Activated naive CD8-positive, alpha-beta T cell treated with anti-CD3 and anti-CD28 coated beads for 36 hours (primary cell): ENCODE measurements at regions not wholly inside any gene's neighbourhood (a gene's known extent, or its start where the extent isn't known, plus 50 kb on each side); places are given as distances from the start of the nearest gene placed in this dataset.

Experiments used
- DNase-seq: peaks from one replicate; pipeline ENCODE4 v3.0.0; 2021
- H3K27ac Mint-ChIP-seq: one replicate; pipeline ENCODE4 v1.8.0; 2022; ENCODE audit warnings: mild to moderate bottlenecking, moderate library complexity, mixed read lengths
- H3K27me3 Mint-ChIP-seq: one replicate; pipeline ENCODE4 v1.8.0; 2022; ENCODE audit warnings: mild to moderate bottlenecking, mixed read lengths
- H3K36me3 Mint-ChIP-seq: one replicate; pipeline ENCODE4 v1.8.0; 2021; ENCODE audit warnings: mild to moderate bottlenecking, mixed read lengths
- H3K4me1 Mint-ChIP-seq: one replicate; pipeline ENCODE4 v1.8.0; 2021; ENCODE audit warnings: mixed read lengths
- H3K4me3 Mint-ChIP-seq: one replicate; pipeline ENCODE4 v1.8.0; 2022; ENCODE audit warnings: mild to moderate bottlenecking, moderate library complexity, mixed read lengths
- H3K9me3 Mint-ChIP-seq: one replicate; pipeline ENCODE4 v1.8.0; 2022; ENCODE audit warnings: mixed read lengths

- no peaks in the 10 kb centered on the region for H3K4me1 Mint-ChIP-seq
- no peak overlapping the region for H3K27ac Mint-ChIP-seq
- H3K36me3 Mint-ChIP-seq, result no peaks in the 10 kb centered on the region
- H3K4me3 Mint-ChIP-seq, result no peak overlapping the region
- no peaks in the 10 kb centered on the region for H3K9me3 Mint-ChIP-seq
- no peak for DNase-seq
- H3K27me3 Mint-ChIP-seq, result no peaks in the 10 kb centered on the region
Measured at GRCh38 chr4:12958436-12958835, 525.7 kb downstream of the RAB28 start.

- Mint-ChIP-seq H3K27ac (no peak overlapping the region), H3K4me3 (no peak overlapping the region), H3K4me1 (no peaks in the 10 kb centered on the region), H3K9me3 (no peaks in the 10 kb centered on the region), H3K36me3 (no peaks in the 10 kb centered on the region), H3K27me3 (no peaks in the 10 kb centered on the region)
- DNase-seq, result no peak
Measured at GRCh38 chr4:12957108-12957507, 527.0 kb downstream of the RAB28 start.

GRCh38 chr4:12956026-12956425 is 528.1 kb downstream of the RAB28 start:
- Mint-ChIP-seq H3K27ac (no peak overlapping the region), H3K36me3 (no peaks in the 10 kb centered on the region), H3K27me3 (no peaks in the 10 kb centered on the region), H3K4me1 (no peaks in the 10 kb centered on the region), H3K4me3 (no peak overlapping the region), H3K9me3 (no peaks in the 10 kb centered on the region)
- DNase-seq, result no peak

- H3K4me3 Mint-ChIP-seq, result no peak overlapping the region
- H3K4me1 Mint-ChIP-seq, result no peaks in the 10 kb centered on the region
- no peak for DNase-seq
- no peaks in the 10 kb centered on the region for H3K36me3 Mint-ChIP-seq
- H3K27me3 Mint-ChIP-seq, result no peaks in the 10 kb centered on the region
- H3K27ac Mint-ChIP-seq, result no peak overlapping the region
- no peaks in the 10 kb centered on the region for H3K9me3 Mint-ChIP-seq
Measured at GRCh38 chr4:12949719-12950490, 534.2 kb downstream of the RAB28 start.

GRCh38 chr4:12943069-12943468 is 541.1 kb downstream of the RAB28 start:
- Mint-ChIP-seq H3K27me3 (no peaks in the 10 kb centered on the region), H3K4me1 (no peaks in the 10 kb centered on the region), H3K36me3 (peaks cover 3% of the 10 kb centered on the region), H3K27ac (no peak overlapping the region), H3K9me3 (no peaks in the 10 kb centered on the region), H3K4me3 (no peak overlapping the region)
- no peak for DNase-seq

GRCh38 chr4:12933760-12934221 is 550.3 kb downstream of the RAB28 start:
- no peak overlapping the region for H3K4me3 Mint-ChIP-seq
- no peaks in the 10 kb centered on the region for H3K36me3 Mint-ChIP-seq
- no peaks in the 10 kb centered on the region for H3K4me1 Mint-ChIP-seq
- H3K27me3 Mint-ChIP-seq, result no peaks in the 10 kb centered on the region
- DNase-seq, result no peak
- H3K9me3 Mint-ChIP-seq, result no peaks in the 10 kb centered on the region
- H3K27ac Mint-ChIP-seq, result no peak overlapping the region

- H3K4me3 Mint-ChIP-seq, result no peak overlapping the region
- no peaks in the 10 kb centered on the region for H3K27me3 Mint-ChIP-seq
- no peaks in the 10 kb centered on the region for H3K36me3 Mint-ChIP-seq
- H3K4me1 Mint-ChIP-seq, result no peaks in the 10 kb centered on the region
- DNase-seq, result no peak
- H3K9me3 Mint-ChIP-seq, result no peaks in the 10 kb centered on the region
- H3K27ac Mint-ChIP-seq, result no peak overlapping the region
Measured at GRCh38 chr4:12932203-12932788, 551.8 kb downstream of the RAB28 start.

GRCh38 chr4:12929784-12930183 is 554.4 kb downstream of the RAB28 start:
- Mint-ChIP-seq H3K4me1 (no peaks in the 10 kb centered on the region), H3K9me3 (no peaks in the 10 kb centered on the region)

GRCh38 chr4:12928751-12929150 is 555.4 kb downstream of the RAB28 start:
- Mint-ChIP-seq H3K27ac (no peak overlapping the region), H3K4me3 (no peak overlapping the region), H3K4me1 (no peaks in the 10 kb centered on the region), H3K36me3 (no peaks in the 10 kb centered on the region), H3K9me3 (no peaks in the 10 kb centered on the region), H3K27me3 (no peaks in the 10 kb centered on the region)
- no peak for DNase-seq

More at GRCh38 chr4:12929784-12930183, 554.4 kb downstream of the RAB28 start:
- Mint-ChIP-seq H3K4me3 (no peak overlapping the region), H3K36me3 (no peaks in the 10 kb centered on the region), H3K27ac (no peak overlapping the region), H3K27me3 (no peaks in the 10 kb centered on the region)
- DNase-seq, result no peak

GRCh38 chr4:12926189-12927066 is 557.7 kb downstream of the RAB28 start:
- Mint-ChIP-seq H3K36me3 (no peaks in the 10 kb centered on the region), H3K4me3 (no peak overlapping the region), H3K27ac (no peak overlapping the region), H3K9me3 (no peaks in the 10 kb centered on the region), H3K27me3 (no peaks in the 10 kb centered on the region), H3K4me1 (no peaks in the 10 kb centered on the region)
- DNase-seq, result no peak

GRCh38 chr4:12924728-12925320 is 559.3 kb downstream of the RAB28 start:
- Mint-ChIP-seq H3K36me3 (no peaks in the 10 kb centered on the region), H3K4me3 (no peak overlapping the region), H3K4me1 (no peaks in the 10 kb centered on the region), H3K27me3 (no peaks in the 10 kb centered on the region), H3K27ac (no peak overlapping the region), H3K9me3 (no peaks in the 10 kb centered on the region)
- no peak for DNase-seq

- no peak for DNase-seq
- Mint-ChIP-seq H3K27me3 (no peaks in the 10 kb centered on the region), H3K27ac (no peak overlapping the region), H3K36me3 (no peaks in the 10 kb centered on the region), H3K4me3 (no peak overlapping the region), H3K9me3 (no peaks in the 10 kb centered on the region), H3K4me1 (no peaks in the 10 kb centered on the region)
Measured at GRCh38 chr4:12924253-12924652, 559.9 kb downstream of the RAB28 start.

GRCh38 chr4:12912896-12913418 is 571.2 kb downstream of the RAB28 start:
- H3K27ac Mint-ChIP-seq, result no peak overlapping the region
- H3K27me3 Mint-ChIP-seq, result no peaks in the 10 kb centered on the region
- no peak overlapping the region for H3K4me3 Mint-ChIP-seq
- DNase-seq, result no peak
- H3K36me3 Mint-ChIP-seq, result no peaks in the 10 kb centered on the region
- peaks cover 13% of the 10 kb centered on the region for H3K9me3 Mint-ChIP-seq
- H3K4me1 Mint-ChIP-seq, result no peaks in the 10 kb centered on the region

- no peak for DNase-seq
- Mint-ChIP-seq H3K9me3 (peaks cover 13% of the 10 kb centered on the region), H3K36me3 (no peaks in the 10 kb centered on the region), H3K4me1 (no peaks in the 10 kb centered on the region), H3K27me3 (no peaks in the 10 kb centered on the region), H3K4me3 (no peak overlapping the region), H3K27ac (no peak overlapping the region)
Measured at GRCh38 chr4:12911750-12912358, 572.3 kb downstream of the RAB28 start.
